ENCODE measurements at regions not wholly inside any gene's neighbourhood (a gene's known extent, or its start where the extent isn't known, plus 50 kb on each side); places are given as distances from the start of the nearest gene placed in this dataset.
A peak's percentile ranks its signal among the peaks of the same experiment; 100 is the strongest.

DNA sequence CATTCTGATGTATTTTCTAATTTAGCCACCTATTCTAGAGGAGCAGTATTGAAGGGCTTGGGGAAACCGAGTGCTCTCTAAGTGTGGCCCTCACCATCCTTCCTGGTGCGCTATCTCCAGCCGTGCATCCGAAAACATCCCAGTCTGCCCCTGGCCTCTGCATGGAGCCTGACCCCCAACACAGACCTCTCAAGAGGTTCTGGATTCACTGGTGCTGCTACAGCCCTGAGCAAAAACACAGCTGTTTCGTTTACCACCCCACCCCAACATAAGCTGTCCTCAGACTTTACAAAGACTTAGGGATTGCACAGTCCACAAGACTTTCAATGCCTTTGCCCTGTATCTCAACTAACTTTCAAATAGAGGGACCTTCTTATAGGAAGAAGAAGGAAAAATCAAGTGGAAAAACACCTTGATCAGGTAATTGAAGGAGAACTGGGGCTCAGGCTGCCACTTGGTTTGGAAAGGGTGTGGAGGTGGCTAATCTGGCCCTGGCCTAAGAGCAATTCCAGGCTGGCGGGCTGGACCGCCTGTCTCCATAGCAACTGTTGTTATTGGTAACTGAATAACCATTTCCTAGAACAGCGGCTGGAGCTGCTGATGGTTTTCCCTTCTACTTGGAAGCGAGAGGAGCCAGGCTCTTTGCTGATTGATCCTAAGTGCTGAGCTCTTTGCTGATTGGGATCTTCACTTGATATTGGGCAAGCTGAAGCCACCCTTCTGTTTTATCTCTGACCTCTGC lies 90.2 kb upstream of the TOX2 start:
- Histone ChIP-seq H3K27ac (ENCODE audit: low read depth in 1 of 3, low read length in 2 of 3) (no peak overlapping the region), H3K4me3 (ENCODE audit: low read depth in 1 of 3, low read length in 3 of 3) (no peak overlapping the region), H3K36me3 (ENCODE audit: control insufficient read depth in 3 of 3, insufficient read depth in 2 of 3, low read depth in 1 of 3, low read length in 3 of 3) (no peaks in the 10 kb centered on the region), H3K4me1 (ENCODE audit: control insufficient read depth in 3 of 3, insufficient read depth in 2 of 3, low read depth in 1 of 3, low read length in 2 of 3) (no peaks in the 10 kb centered on the region), H3K27me3 (ENCODE audit: control insufficient read depth in 3 of 3, insufficient read depth in 3 of 3, low read length in 3 of 3) (no peaks in the 10 kb centered on the region), H3K9me3 (ENCODE audit: control insufficient read depth in 2 of 2, insufficient read depth in 1 of 2, low read depth in 1 of 2, low read length in 1 of 2) (no peaks in the 10 kb centered on the region)
- 48 to 61% (median 49%) methylated on average over 9 of the region's 9 CpGs for WGBS, 3 donors
- FAIRE-seq (no peak), DNase-seq (peak; percentile 6 to 32)

- Histone ChIP-seq H3K4me1 (ENCODE audit: control insufficient read depth in 3 of 3, insufficient read depth in 2 of 3, low read depth in 1 of 3, low read length in 2 of 3) (no peaks in the 10 kb centered on the region), H3K9me3 (ENCODE audit: control insufficient read depth in 2 of 2, insufficient read depth in 1 of 2, low read depth in 1 of 2, low read length in 1 of 2) (no peaks in the 10 kb centered on the region), H3K36me3 (ENCODE audit: control insufficient read depth in 3 of 3, insufficient read depth in 2 of 3, low read depth in 1 of 3, low read length in 3 of 3) (no peaks in the 10 kb centered on the region), H3K27me3 (ENCODE audit: control insufficient read depth in 3 of 3, insufficient read depth in 3 of 3, low read length in 3 of 3) (no peaks in the 10 kb centered on the region), H3K27ac (ENCODE audit: low read depth in 1 of 3, low read length in 2 of 3) (no peak overlapping the region), H3K4me3 (ENCODE audit: low read depth in 1 of 3, low read length in 3 of 3) (no peak overlapping the region)
- FAIRE-seq: no peak
- WGBS, 3 donors: 65 to 70% (median 69%) methylated on average over 3 of the region's 3 CpGs
- no peak for DNase-seq
These were observed 92.9 kb upstream of the TOX2 start for GRCh38 chr20:43821795-43822194.

- DNase-seq (no peak), FAIRE-seq (no peak)
- no peaks in the 10 kb centered on the region for H3K36me3 ChIP-seq (ENCODE audit: control insufficient read depth in 3 of 3, insufficient read depth in 2 of 3, low read depth in 1 of 3, low read length in 3 of 3)
- no peak overlapping the region for H3K4me3 ChIP-seq (ENCODE audit: low read depth in 1 of 3, low read length in 3 of 3)
- H3K4me1 ChIP-seq (ENCODE audit: control insufficient read depth in 3 of 3, insufficient read depth in 2 of 3, low read depth in 1 of 3, low read length in 2 of 3): no peaks in the 10 kb centered on the region
- H3K9me3 ChIP-seq (ENCODE audit: control insufficient read depth in 2 of 2, insufficient read depth in 1 of 2, low read depth in 1 of 2, low read length in 1 of 2): no peaks in the 10 kb centered on the region
- H3K27ac ChIP-seq (ENCODE audit: low read depth in 1 of 3, low read length in 2 of 3): no peak overlapping the region
- no peaks in the 10 kb centered on the region for H3K27me3 ChIP-seq (ENCODE audit: control insufficient read depth in 3 of 3, insufficient read depth in 3 of 3, low read length in 3 of 3)
- WGBS, 3 donors: 88 to 91% (median 88%) methylated on average over 7 of the region's 7 CpGs
These were observed 93.8 kb upstream of the TOX2 start for GRCh38 chr20:43820731-43821330.

- DNase-seq: no peak
- no peak overlapping the region for H3K27ac ChIP-seq (ENCODE audit: low read depth in 1 of 3, low read length in 2 of 3)
- H3K4me3 ChIP-seq (ENCODE audit: low read depth in 1 of 3, low read length in 3 of 3): no peak overlapping the region
- H3K9me3 ChIP-seq (ENCODE audit: control insufficient read depth in 2 of 2, insufficient read depth in 1 of 2, low read depth in 1 of 2, low read length in 1 of 2): peaks cover 0 to 6% of the 10 kb centered on the region in 2 donors
- FAIRE-seq: no peak
- no peaks in the 10 kb centered on the region for H3K27me3 ChIP-seq (ENCODE audit: control insufficient read depth in 3 of 3, insufficient read depth in 3 of 3, low read length in 3 of 3)
- no peaks in the 10 kb centered on the region for H3K4me1 ChIP-seq (ENCODE audit: control insufficient read depth in 3 of 3, insufficient read depth in 2 of 3, low read depth in 1 of 3, low read length in 2 of 3)
- H3K36me3 ChIP-seq (ENCODE audit: control insufficient read depth in 3 of 3, insufficient read depth in 2 of 3, low read depth in 1 of 3, low read length in 3 of 3): no peaks in the 10 kb centered on the region
These were observed 85.4 kb upstream of the GTSF1L start for GRCh38 chr20:43812216-43812615.

DNA sequence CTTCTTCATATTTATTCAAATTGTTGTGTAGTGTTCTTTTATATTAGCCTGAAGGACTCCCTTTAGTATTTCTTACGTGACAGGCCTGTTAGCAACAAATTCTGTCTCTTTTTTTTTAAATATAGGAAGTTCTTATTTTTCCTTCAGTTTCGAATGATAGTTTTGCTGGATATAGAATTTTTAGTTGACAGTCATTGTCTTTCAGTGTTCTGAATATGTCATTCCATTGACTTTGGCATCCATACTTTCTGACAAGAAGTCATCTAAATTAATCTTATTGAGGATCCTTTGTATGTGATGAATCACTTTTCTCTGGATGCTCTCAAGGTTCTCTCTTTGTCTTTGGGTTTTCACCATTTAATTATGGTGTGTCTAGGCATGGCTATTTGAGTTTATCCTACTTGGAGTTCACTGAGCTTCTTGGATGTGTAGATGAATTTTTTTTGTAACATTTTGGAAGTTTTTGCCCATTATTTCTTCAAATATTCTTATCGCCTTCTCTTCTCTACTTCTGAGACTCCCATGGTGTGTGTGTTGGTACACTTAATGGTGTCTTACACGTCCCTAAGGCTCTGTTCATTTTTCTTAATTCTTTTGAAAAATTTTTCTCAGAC lies 82.5 kb upstream of the GTSF1L start:
- no peak for FAIRE-seq
- WGBS, 3 donors: 75 to 82% (median 80%) methylated on average over 4 of the region's 4 CpGs

DNA sequence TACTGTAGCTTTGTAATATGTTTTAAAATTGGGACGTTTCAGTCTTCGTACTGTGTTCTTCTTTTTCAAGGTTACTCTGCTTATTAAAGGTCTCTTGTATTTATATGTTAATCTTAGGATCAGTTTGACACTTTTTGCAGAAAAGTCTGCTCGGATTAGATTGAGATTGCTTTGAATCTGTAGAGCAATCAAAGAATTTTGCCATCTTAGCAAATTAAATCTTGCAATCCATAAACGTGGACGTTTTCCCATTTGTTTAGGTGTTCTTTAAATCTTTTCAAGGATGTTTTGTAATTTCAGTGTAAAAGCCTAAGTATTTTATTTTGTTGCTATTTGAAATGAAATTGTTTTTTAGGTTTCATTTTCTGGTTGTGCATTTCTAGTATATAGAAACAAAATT lies 78.0 kb upstream of the GTSF1L start:
- Histone ChIP-seq H3K36me3 (ENCODE audit: control insufficient read depth in 3 of 3, insufficient read depth in 2 of 3, low read depth in 1 of 3, low read length in 3 of 3) (no peaks in the 10 kb centered on the region), H3K27me3 (ENCODE audit: control insufficient read depth in 3 of 3, insufficient read depth in 3 of 3, low read length in 3 of 3) (no peaks in the 10 kb centered on the region), H3K4me1 (ENCODE audit: control insufficient read depth in 3 of 3, insufficient read depth in 2 of 3, low read depth in 1 of 3, low read length in 2 of 3) (no peaks in the 10 kb centered on the region), H3K27ac (ENCODE audit: low read depth in 1 of 3, low read length in 2 of 3) (no peak overlapping the region), H3K9me3 (ENCODE audit: control insufficient read depth in 2 of 2, insufficient read depth in 1 of 2, low read depth in 1 of 2, low read length in 1 of 2) (peaks cover 0 to 2% of the 10 kb centered on the region in 2 donors), H3K4me3 (ENCODE audit: low read depth in 1 of 3, low read length in 3 of 3) (no peak overlapping the region)
- no peak for FAIRE-seq
- DNase-seq: no peak
- WGBS, 3 donors: 67 to 68% (median 67%) methylated on average over 5 of the region's 5 CpGs

More for the DNA sequence above, 82.5 kb upstream of the GTSF1L start:
- Histone ChIP-seq H3K27me3 (ENCODE audit: control insufficient read depth in 3 of 3, insufficient read depth in 3 of 3, low read length in 3 of 3) (no peaks in the 10 kb centered on the region), H3K36me3 (ENCODE audit: control insufficient read depth in 3 of 3, insufficient read depth in 2 of 3, low read depth in 1 of 3, low read length in 3 of 3) (no peaks in the 10 kb centered on the region), H3K27ac (ENCODE audit: low read depth in 1 of 3, low read length in 2 of 3) (no peak overlapping the region), H3K4me3 (ENCODE audit: low read depth in 1 of 3, low read length in 3 of 3) (no peak overlapping the region), H3K4me1 (ENCODE audit: control insufficient read depth in 3 of 3, insufficient read depth in 2 of 3, low read depth in 1 of 3, low read length in 2 of 3) (no peaks in the 10 kb centered on the region), H3K9me3 (ENCODE audit: control insufficient read depth in 2 of 2, insufficient read depth in 1 of 2, low read depth in 1 of 2, low read length in 1 of 2) (peaks cover 0 to 6% of the 10 kb centered on the region in 2 donors)
- DNase-seq: no peak

- no peaks in the 10 kb centered on the region for H3K4me1 ChIP-seq (ENCODE audit: control insufficient read depth in 3 of 3, insufficient read depth in 2 of 3, low read depth in 1 of 3, low read length in 2 of 3)
- FAIRE-seq (no peak), DNase-seq (no peak)
- H3K9me3 ChIP-seq (ENCODE audit: control insufficient read depth in 2 of 2, insufficient read depth in 1 of 2, low read depth in 1 of 2, low read length in 1 of 2): no peaks in the 10 kb centered on the region
- H3K4me3 ChIP-seq (ENCODE audit: low read depth in 1 of 3, low read length in 3 of 3): no peak overlapping the region
- H3K36me3 ChIP-seq (ENCODE audit: control insufficient read depth in 3 of 3, insufficient read depth in 2 of 3, low read depth in 1 of 3, low read length in 3 of 3): no peaks in the 10 kb centered on the region
- no peaks in the 10 kb centered on the region for H3K27me3 ChIP-seq (ENCODE audit: control insufficient read depth in 3 of 3, insufficient read depth in 3 of 3, low read length in 3 of 3)
- H3K27ac ChIP-seq (ENCODE audit: low read depth in 1 of 3, low read length in 2 of 3): no peak overlapping the region
These were observed 76.5 kb upstream of the GTSF1L start for GRCh38 chr20:43803276-43803675.

DNA sequence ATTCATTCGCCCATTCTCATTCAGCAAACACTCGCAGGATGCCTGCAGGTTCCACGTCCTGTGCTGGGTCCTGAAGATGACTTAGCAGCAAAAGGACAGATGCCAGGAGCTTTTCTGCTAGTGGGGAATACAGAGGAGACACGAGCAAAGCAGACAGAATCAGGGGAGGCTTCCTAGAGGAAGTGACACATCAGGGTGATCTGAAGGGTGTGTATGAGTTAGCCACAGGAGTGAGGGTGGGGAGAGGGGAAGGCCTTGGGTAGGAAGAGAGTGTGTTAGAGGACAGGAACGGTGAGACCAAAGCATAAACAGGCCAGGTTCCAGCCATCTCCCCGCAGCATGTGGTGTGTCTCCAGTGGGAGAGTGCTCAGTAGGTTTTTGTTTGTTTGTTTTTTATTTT lies 73.4 kb upstream of the GTSF1L start:
- no peak overlapping the region for H3K27ac ChIP-seq (ENCODE audit: low read depth in 1 of 3, low read length in 2 of 3)
- H3K4me1 ChIP-seq (ENCODE audit: control insufficient read depth in 3 of 3, insufficient read depth in 2 of 3, low read depth in 1 of 3, low read length in 2 of 3): no peaks in the 10 kb centered on the region
- 64 to 69% (median 65%) methylated on average over 6 of the region's 6 CpGs for WGBS, 3 donors
- no peaks in the 10 kb centered on the region for H3K27me3 ChIP-seq (ENCODE audit: control insufficient read depth in 3 of 3, insufficient read depth in 3 of 3, low read length in 3 of 3)
- DNase-seq: no peak
- no peaks in the 10 kb centered on the region for H3K36me3 ChIP-seq (ENCODE audit: control insufficient read depth in 3 of 3, insufficient read depth in 2 of 3, low read depth in 1 of 3, low read length in 3 of 3)
- no peak overlapping the region for H3K4me3 ChIP-seq (ENCODE audit: low read depth in 1 of 3, low read length in 3 of 3)
- H3K9me3 ChIP-seq (ENCODE audit: control insufficient read depth in 2 of 2, insufficient read depth in 1 of 2, low read depth in 1 of 2, low read length in 1 of 2): no peaks in the 10 kb centered on the region
- FAIRE-seq: no peak

All from small intestine (tissue), 7 donors.